ENCODE measurements at regions not wholly inside any gene's neighbourhood (a gene's known extent, or its start where the extent isn't known, plus 50 kb on each side); places are given as distances from the start of the nearest gene placed in this dataset.
"Not testable (repeated sequence)": the region's sequence is repeated elsewhere in the genome, so short reads cannot be mapped to it uniquely, and the experiment has no call there.

DNA sequence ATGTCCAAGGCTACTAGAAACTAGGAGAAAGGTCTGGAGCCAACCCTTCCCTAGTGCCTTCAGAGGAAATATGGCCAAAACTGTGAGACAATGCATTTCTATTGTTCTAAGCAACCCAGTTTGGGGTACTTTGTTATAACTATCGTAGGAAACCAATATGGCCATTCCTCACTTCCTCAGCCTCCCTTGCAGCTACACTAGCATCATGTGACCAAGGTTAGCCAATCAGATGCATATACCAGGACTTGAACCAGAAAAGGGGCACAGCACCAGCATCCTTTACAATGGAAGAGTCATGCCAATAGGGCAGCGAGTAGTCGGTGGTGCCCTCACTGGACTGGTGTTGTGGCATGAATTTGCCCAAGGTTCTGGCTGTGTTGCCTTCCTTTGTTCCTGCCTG lies 464.0 kb downstream of the TMEM114 start:
- TF ChIP-seq, protein P1, sequence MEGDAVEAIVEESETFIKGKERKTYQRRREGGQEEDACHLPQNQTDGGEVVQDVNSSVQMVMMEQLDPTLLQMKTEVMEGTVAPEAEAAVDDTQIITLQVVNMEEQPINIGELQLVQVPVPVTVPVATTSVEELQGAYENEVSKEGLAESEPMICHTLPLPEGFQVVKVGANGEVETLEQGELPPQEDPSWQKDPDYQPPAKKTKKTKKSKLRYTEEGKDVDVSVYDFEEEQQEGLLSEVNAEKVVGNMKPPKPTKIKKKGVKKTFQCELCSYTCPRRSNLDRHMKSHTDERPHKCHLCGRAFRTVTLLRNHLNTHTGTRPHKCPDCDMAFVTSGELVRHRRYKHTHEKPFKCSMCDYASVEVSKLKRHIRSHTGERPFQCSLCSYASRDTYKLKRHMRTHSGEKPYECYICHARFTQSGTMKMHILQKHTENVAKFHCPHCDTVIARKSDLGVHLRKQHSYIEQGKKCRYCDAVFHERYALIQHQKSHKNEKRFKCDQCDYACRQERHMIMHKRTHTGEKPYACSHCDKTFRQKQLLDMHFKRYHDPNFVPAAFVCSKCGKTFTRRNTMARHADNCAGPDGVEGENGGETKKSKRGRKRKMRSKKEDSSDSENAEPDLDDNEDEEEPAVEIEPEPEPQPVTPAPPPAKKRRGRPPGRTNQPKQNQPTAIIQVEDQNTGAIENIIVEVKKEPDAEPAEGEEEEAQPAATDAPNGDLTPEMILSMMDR (IDR thresholded peaks at IDR 0.05), result no peak
- Histone ChIP-seq H3K4me3 (no peak overlapping the region), H3K4me1 (ENCODE audit: low read depth) (no peaks in the 10 kb centered on the region), H3K9me3 (no peaks in the 10 kb centered on the region), H3K36me3 (ENCODE audit: low read depth) (no peaks in the 10 kb centered on the region)
- no peak for ATAC-seq
- intact Hi-C loops (cut with DNase I, micrococcal nuclease), result no loop called here
- DNase-seq, result no peak

DNA sequence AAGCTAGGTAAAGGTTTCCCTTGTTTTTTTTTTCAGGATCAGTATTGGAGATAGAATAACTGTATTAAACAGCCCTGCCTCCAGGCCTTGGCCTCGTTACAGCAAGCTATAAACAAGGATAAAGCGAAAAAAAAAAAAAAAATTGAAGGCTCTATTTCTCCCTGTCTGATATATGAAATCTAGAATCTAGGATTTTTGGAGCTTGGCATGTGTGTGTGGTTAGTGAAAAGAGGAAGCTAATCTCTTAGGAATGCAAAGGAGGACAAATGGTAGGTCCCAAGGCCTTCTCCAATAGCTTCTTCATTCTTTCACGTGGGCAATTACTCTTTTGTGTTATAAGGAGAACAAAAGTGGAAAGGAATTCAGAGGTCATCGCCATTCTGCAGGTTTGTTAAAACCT lies 470.3 kb downstream of the TMEM114 start:
- no peak overlapping the region for H3K4me3 ChIP-seq
- H3K4me1 ChIP-seq (ENCODE audit: low read depth), result no peaks in the 10 kb centered on the region
- H3K36me3 ChIP-seq (ENCODE audit: low read depth), result no peaks in the 10 kb centered on the region
- TF ChIP-seq, protein P1 (IDR thresholded peaks at IDR 0.05), result no peak
- no peak for DNase-seq
- intact Hi-C loops (cut with DNase I, micrococcal nuclease), result no loop called here
- H3K9me3 ChIP-seq, result no peaks in the 10 kb centered on the region
- no peak for ATAC-seq

DNA sequence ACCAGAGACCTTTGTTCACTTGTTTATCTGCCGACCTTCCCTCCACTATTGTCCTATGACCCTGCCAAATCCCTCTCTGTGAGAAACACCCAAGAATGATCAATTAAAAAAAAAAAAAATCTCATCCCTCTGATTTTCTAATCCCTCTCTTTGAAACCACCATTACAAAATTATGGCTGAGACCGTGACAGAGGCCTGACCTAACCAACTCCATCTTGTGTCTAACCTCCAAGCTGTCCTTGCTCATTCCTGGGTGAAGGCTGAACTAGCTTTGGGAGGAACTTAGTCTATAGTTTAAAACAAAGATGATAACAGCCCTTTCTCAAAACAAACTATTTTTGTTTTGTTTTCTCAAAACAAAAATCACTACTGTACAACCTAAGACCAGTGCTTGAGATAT lies 474.5 kb downstream of the TMEM114 start:
- intact Hi-C loops (cut with DNase I, micrococcal nuclease), result no loop called here
- Histone ChIP-seq H3K4me1 (ENCODE audit: low read depth) (no peaks in the 10 kb centered on the region), H3K4me3 (no peak overlapping the region), H3K9me3 (no peaks in the 10 kb centered on the region), H3K36me3 (ENCODE audit: low read depth) (no peaks in the 10 kb centered on the region)
- ATAC-seq (no peak), DNase-seq (no peak)
- TF ChIP-seq, protein P1 (IDR thresholded peaks at IDR 0.05), result no peak

DNA sequence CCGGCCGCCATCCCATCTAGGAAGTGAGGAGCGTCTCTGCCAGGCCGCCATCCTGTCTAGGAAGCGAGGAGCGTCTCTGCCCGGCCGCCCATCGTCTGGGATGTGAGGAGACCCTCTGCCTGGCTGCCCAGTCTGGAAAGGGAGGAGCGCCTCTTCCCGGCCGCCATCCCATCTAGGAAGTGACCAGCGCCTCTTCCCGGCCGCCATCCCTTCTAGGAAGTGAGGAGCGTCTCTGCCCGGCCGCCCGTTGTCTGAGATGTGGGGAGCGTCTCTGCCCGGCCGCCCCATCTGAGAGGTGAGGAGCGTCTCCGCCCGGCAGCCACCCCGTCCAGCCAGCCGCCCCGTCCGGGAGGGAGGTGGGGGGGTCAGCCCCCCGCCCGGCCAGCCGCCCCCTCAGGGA lies 475.4 kb downstream of the TMEM114 start:
- peak in 1 of 3 donors; percentile 42 for DNase-seq
- intact Hi-C loops (cut with DNase I, micrococcal nuclease); ATAC-seq; H3K9me3 ChIP-seq; H3K36me3 ChIP-seq (ENCODE audit: low read depth); H3K4me1 ChIP-seq (ENCODE audit: low read depth); H3K4me3 ChIP-seq: not testable (repeated sequence)

DNA sequence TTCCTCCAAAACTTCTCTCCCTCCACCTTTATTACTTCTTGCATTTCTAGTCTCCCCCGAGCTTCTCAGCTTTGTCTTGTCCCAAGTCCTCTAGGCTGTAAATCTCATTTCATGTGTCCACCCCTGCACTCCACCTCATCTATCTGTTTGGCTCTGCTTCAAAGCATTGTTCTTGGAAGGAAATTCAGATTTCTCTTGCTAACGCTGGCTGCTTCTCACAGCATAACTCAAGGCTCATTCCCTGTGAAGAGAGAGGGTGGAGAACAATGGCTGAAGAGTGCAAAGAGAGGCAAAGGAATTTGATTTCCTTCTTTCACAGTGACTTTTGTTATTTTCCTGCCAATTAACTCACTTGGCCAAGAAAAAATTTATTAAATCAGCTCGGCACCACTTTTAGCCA lies 476.5 kb downstream of the TMEM114 start:
- TF ChIP-seq, protein P1 (IDR thresholded peaks at IDR 0.05), result no peak
- ATAC-seq (no peak), DNase-seq (no peak)
- intact Hi-C loops (cut with DNase I, micrococcal nuclease), result no loop called here
- Histone ChIP-seq H3K9me3 (no peaks in the 10 kb centered on the region), H3K36me3 (ENCODE audit: low read depth) (no peaks in the 10 kb centered on the region), H3K4me1 (ENCODE audit: low read depth) (no peaks in the 10 kb centered on the region), H3K4me3 (no peak overlapping the region)

DNA sequence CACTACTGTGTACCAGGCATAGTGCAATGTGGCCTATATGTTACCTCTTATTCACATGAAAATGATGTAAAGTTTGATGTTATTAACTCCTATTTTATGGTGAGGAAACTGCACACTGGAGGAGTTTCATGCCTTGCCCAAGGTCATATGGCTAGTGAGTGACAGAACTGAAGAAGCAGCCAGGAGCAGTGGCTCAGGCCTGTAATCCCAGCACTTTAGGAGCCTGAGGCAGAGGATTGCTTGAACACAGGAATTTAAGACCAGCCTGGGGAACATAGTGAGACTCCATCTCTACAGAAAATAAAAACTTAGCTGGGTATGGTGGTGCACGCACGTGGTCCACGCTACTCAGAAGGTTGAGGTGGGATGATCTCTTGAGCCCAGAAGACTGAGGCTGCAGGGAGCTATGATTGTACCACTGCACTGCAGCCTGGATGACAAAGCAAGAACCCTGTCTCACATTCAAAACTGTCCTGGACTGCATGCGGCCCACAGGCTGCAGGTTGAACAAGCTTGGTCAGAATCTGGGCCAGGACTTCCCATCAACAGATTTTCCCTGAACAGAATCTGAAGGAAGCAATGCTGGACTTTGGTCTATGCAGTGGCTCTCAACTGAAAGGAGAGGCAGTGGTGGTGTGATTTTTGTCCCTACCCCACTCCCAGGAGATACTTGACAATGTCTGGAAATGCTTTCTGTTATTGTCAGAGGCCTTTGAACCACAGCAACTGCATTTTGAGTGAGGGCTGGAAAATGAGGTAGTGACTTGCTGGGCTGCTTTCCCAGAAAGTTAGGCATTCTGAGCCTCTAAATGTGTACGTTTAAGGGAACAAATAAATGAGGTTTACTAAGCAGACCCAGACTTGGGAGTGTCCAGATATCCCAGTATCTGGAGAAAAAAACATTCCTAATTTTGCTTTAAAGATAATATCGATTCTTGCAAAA lies 479.5 kb downstream of the TMEM114 start:
- TF ChIP-seq, protein P1 (IDR thresholded peaks at IDR 0.05), result no peak
- H3K9me3 ChIP-seq, result no peaks in the 10 kb centered on the region
- no peak overlapping the region for H3K4me3 ChIP-seq
- ATAC-seq, result no peak
- no peaks in the 10 kb centered on the region for H3K4me1 ChIP-seq (ENCODE audit: low read depth)
- no peak for DNase-seq
- intact Hi-C loops (cut with DNase I, micrococcal nuclease), result no loop called here
- H3K36me3 ChIP-seq (ENCODE audit: low read depth), result no peaks in the 10 kb centered on the region
